Fibroblast of skin of left biceps (primary cell): ENCODE measurements at regions not wholly inside any gene's neighbourhood (a gene's known extent, or its start where the extent isn't known, plus 50 kb on each side); places are given as distances from the start of the nearest gene placed in this dataset.

Experiments
- DNase-seq, 2 experiments: peaks; one replicate each; pipeline ENCODE4 v3.0.0-alpha.2; 2013; ENCODE audit warnings: low read depth in 2 of 2

DNA sequence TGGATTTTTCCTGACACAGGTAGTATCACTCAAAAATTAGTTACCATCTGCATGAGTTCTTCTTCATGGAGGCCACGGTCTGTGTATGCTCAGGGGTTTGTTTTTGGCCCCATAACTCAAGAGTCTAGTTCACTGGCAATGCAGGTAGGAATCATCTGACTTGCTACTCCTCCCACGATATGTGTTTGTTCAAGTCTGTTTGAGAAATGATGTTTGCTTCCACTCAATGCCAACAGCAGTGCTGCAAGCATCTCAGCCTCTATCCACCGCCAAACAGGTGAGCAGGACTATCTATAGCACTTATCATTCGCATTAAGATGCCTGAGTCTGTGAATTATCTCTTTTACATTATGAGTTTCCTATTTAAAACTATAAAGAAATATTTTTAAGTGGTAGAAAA is 264.8 kb upstream of the PTGER4 start:
- DNase-seq = no peak

DNA sequence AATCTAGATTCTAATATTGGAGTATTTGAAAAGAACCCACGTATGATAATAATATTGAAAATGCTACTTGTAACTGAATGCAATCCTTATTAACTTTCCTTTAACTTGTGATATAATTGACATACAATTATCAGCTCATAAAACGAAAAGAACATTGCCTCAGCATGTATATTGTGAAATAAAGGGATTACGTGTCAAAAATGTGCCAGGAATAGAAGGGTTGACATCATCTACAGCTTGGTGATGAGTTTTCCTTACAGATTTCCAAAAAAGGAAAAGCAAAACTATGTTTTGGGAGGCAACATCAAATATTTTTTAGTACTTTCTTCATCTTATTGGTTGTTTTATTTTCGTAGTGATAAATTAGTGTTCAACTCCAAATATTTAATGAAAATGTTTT is 266.0 kb upstream of the PTGER4 start:
- peak; percentile 43 to 47 for DNase-seq

GRCh38 chr5:40412771-40413170 is 266.9 kb upstream of the PTGER4 start:
- DNase-seq = no peak

DNA sequence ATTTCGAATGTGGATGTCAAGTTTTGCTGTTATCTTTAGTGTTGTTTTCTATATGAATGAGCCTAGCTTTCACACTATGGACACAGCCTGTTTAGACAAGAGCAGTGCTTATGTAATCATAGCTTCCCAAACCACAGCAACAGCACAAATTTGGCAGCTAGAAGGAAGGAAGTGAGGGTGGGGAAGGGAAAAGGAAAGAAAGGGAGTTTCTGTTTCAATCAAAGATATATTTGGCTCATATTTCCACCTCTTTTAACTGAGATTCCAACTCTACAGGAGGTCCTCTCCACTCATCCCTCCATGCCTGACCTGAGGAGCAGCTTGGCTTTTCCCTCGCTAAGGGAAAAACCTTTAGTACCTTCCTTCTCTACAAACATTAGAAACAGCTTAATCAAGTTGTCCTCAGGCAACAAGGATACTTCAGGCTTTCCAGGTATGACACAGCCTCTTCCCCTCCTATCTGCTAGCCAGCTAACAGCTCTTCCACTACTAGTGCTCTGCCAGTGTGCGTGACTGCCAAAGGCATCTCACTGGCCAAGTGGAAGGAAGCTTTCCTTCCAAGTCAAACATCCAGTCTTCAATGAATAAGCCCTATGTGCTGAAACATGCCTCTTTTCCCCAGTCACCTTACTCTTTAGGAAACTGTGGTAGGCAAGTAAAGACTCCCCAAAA is 268.6 kb upstream of the PTGER4 start:
- DNase-seq = peak; percentile 24 to 35

- DNase-seq = peak; percentile 47 to 49
These were observed 269.4 kb upstream of the PTGER4 start for GRCh38 chr5:40410231-40410861.

DNA sequence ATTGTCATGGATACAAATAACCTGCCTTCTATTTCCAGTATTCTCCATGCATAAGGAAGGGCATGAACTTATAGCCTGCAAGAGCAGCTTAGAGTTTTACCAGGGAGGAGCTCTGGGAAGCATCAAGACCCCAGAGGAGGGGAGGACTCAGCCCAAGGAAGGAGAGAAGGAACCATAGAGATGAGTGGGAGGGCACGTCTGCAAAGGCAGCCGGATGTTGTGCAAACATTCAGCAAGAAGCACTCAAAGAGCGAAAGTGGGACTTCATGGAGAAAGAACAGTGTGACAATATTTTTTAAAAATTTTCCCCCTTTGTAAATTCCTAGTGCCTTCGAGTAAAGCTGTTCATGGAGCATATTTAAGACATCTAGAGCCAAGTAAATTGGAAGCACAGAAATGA is 270.1 kb upstream of the PTGER4 start:
- no peak for DNase-seq

GRCh38 chr5:40406741-40407211 is 272.9 kb upstream of the PTGER4 start:
- no peak for DNase-seq

- no peak for DNase-seq
These were observed 273.5 kb upstream of the PTGER4 start for GRCh38 chr5:40405996-40406740.

- no peak for DNase-seq
These were observed 274.5 kb upstream of the PTGER4 start for GRCh38 chr5:40405230-40405629.

- no peak for DNase-seq
These were observed 275.1 kb upstream of the PTGER4 start for GRCh38 chr5:40404613-40405012.

- no peak for DNase-seq
These were observed 277.7 kb upstream of the PTGER4 start for GRCh38 chr5:40402007-40402364.

DNA sequence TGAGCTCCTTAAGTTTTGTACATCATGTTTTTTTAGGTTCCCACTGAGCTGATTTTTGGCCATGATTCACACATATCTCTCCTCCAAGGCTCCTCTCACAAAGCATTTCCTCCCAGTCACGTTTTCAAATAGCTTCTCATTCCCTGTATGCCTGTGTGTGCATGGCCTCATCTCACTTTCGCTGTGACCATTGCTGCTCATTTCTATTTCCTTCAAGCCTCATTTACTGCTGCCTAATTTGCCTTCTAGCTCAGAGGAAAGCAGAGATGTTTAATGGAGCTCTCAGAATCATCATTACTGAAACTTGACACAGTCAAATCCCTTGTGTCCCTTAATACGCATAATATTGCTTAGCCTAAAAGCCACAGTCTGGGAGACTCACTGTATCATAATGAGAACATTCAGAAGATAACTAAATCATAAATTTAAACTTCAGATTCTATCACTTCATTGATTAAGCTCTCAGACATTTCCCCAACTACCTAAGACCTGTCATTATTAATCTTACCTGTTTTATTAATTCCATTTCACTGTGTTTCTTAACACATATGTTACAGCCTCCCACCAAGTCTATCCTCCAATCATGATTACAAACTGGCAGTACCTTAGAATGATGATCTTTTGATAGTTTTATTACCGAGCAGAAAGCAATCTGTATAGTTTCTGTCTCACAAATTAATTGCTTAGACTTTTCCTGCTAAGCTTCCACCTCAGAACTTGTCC is 278.3 kb upstream of the PTGER4 start:
- no peak for DNase-seq

- no peak for DNase-seq
These were observed 279.5 kb upstream of the PTGER4 start for GRCh38 chr5:40400245-40400644.

- peak; percentile 26 to 33 for DNase-seq
These were observed 280.4 kb upstream of the PTGER4 start for GRCh38 chr5:40399349-40399748.

- no peak for DNase-seq
These were observed 281.7 kb upstream of the PTGER4 start for GRCh38 chr5:40397976-40398375.

DNA sequence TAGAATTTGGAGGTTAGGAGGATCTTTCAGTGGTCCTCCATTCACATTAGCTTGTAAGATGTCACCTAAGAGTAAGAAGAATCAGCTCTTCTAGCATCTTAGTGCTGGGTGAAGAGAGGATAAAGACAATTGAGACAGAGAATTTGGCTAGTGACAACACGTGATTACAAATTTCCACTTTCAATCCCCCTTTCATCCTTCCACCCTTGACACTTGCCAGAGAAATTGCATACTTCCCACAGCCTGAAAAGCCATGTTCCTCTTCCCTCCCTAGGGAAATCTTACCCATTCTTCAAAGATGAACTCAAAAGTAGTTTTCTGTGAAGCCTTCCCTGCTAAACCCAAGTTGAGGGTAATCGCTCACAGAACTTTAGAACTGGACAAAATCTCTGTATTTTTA is 282.6 kb upstream of the PTGER4 start:
- DNase-seq = no peak

DNA sequence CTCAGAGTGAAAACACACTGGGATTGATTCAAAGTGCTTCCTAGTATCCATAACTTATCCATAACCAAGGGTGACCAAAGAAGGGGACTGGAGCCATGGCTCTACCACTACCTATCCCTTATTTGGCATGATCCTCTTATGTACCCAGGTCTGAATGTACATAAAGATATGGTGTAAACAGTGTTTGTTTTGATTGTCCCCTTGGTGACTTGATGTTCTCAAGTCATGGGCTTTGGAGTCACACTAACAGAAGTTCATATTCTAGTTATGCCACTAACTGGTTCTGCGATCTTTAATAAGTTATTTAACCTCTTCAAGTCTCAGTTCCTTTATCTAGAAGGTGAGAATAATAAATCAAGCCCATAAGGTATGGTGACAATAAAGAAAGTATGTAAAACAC is 283.4 kb upstream of the PTGER4 start:
- no peak for DNase-seq

GRCh38 chr5:40395251-40395650 is 284.5 kb upstream of the PTGER4 start:
- DNase-seq = no peak

DNA sequence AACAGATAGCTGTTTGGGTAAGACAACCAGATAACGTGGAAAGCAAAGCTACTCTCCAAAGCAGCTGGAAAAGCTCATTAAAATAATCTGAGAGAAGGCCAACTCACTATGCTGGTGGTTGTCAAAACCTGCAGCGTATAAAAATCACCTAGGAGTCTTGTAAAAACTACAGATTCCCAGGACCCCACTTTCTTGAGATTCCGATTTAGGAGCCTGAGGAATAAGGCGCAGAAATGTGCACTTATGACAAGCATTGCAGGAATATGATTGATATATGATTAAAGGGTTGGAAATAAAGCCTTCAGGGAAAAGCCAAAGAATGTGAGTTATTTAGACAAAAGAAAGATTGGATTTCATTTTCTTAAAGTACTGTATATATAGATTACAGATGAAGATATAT is 285.0 kb upstream of the PTGER4 start:
- no peak for DNase-seq

DNA sequence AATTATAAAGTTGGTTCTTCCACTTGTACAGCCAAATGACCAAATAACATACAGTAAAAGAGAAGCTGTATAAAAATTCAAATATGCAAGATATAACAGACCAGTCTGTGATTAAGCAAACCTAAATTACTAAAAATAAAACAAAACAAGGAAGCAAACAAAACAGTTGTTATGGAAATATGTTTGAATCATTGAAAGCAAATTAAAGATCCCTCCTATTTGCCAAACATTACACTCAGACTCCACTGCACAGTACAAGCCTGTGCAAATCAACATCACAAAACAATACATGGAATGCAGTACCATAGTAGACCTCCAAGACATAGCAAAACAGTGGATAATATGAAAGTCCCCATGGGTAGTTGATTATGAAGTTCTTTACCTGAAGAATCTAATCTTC is 288.1 kb upstream of the PTGER4 start:
- no peak for DNase-seq

DNA sequence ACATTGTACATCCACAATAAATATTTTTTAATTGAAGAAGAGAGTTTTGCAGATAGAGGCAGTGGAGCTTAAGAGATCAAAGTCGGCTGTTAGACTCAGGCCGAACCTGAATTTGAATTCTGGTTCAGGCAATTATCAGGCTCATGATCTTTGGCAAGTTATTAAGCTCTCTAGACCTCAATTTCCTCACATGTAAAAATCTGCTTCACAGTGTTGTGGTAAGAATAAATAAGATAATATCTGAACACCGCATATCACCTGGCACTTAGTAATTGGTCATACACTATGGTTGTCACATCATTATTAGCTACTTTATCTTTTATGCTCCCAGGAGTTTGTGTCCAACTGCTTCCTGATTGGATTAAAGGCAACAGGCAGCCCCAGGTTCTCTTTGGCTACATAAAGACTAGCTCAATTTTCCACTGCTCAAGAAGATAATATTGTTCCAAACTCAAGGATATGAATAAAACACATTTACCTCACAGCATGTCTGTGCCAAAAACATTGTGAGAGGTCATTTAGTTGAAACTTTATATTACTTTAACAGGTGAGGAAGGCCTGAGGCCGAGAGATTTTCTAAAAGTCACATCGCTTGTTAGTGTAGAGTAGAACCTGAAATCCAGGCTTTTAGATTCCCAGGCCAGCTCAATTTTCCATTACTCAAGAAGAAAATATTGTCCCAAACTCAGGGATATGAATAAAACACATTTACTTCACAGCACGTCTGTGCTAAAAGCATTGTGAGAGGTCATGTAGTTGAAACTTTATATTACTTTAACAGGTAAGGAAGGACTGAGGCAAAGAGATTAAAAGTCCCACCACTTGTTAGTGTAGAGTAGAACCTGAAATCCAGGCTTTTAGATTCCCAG is 289.2 kb upstream of the PTGER4 start:
- DNase-seq = no peak
